ENCODE measurements at regions not wholly inside any gene's neighbourhood (a gene's known extent, or its start where the extent isn't known, plus 50 kb on each side); places are given as distances from the start of the nearest gene placed in this dataset.

GRCh38 chr14:76957224-76957891 is 71.2 kb downstream of the IRF2BPL start:
- TF ChIP-seq CTCF (IDR thresholded peaks at IDR 0.05) (no peak), ZFX (IDR thresholded peaks at IDR 0.05; ENCODE audit: borderline replicate concordance) (no peak)
